Small intestine (tissue), 7 donors: ENCODE measurements at regions not wholly inside any gene's neighbourhood (a gene's known extent, or its start where the extent isn't known, plus 50 kb on each side); places are given as distances from the start of the nearest gene placed in this dataset.

Experiments
- DNase-seq, 2 donors: peaks; one replicate each; pipeline versions ENCODE4 v3.0.0 to v3.0.0-alpha.2; 2013
- FAIRE-seq: peaks from 2 replicates; lab custom pipeline; 2012; peaks lifted over from hg19 to GRCh38; lab: Jason Lieb, UNC
- H3K27ac ChIP-seq, 3 donors: one replicate each; pipeline ENCODE4 v1.5.1; 2013; ENCODE audit warnings: low read length in 2 of 3, mild to moderate bottlenecking in 2 of 3, control low read depth in 1 of 3, inconsistent platforms in 1 of 3, low read depth in 1 of 3, moderate library complexity in 1 of 3
- H3K27me3 ChIP-seq, 3 donors: one replicate each; pipeline ENCODE4 v1.6.1; 2013; ENCODE audit warnings: low read length in 3 of 3, inconsistent platforms in 1 of 3; ENCODE audit not compliant: control insufficient read depth in 3 of 3, insufficient read depth in 3 of 3
- H3K36me3 ChIP-seq, 3 donors: one replicate each; pipeline ENCODE4 v1.6.1; 2013; ENCODE audit warnings: low read length in 3 of 3, inconsistent platforms in 1 of 3, low read depth in 1 of 3, mild to moderate bottlenecking in 1 of 3, moderate library complexity in 1 of 3; ENCODE audit not compliant: control insufficient read depth in 3 of 3, insufficient read depth in 2 of 3
- H3K4me1 ChIP-seq, 3 donors: one replicate each; pipeline ENCODE4 v1.6.1; 2013; ENCODE audit warnings: low read length in 2 of 3, inconsistent platforms in 1 of 3, low read depth in 1 of 3, mild to moderate bottlenecking in 1 of 3, moderate library complexity in 1 of 3; ENCODE audit not compliant: control insufficient read depth in 3 of 3, insufficient read depth in 2 of 3
- H3K4me3 ChIP-seq, 3 donors: one replicate each; pipeline ENCODE4 v1.5.1; 2013; ENCODE audit warnings: low read length in 3 of 3, control low read depth in 1 of 3, inconsistent platforms in 1 of 3, low read depth in 1 of 3, mild to moderate bottlenecking in 1 of 3, moderate library complexity in 1 of 3
- H3K9me3 ChIP-seq, 2 donors: one replicate each; pipeline ENCODE4 v1.6.1; 2013; ENCODE audit warnings: low read depth in 1 of 2, low read length in 1 of 2; ENCODE audit not compliant: control insufficient read depth in 2 of 2, insufficient read depth in 1 of 2
- WGBS, 3 donors: extraction: QIAGEN DNeasy Blood & Tissue Kit; methylation state at CpG; one replicate each; pipeline ENCODE4 v1.1.7; 2013; 5-methylcytosine and 5-hydroxymethylcytosine counted together
- donor health status: healthy with polysubstance abuse.
- donor health status: control.
- donor health status: control.
- donor health status: Bipolar disorder and iron deficiency.
- donor health status: healthy.

GRCh38 chr12:105935106-105935505, 203.6 kb downstream of the NUAK1 start:
- Histone ChIP-seq H3K36me3 (no peaks in the 10 kb centered on the region), H3K27me3 (peaks cover 0 to 3% (median 2%) of the 10 kb centered on the region in 3 donors), H3K9me3 (no peaks in the 10 kb centered on the region), H3K27ac (no peak overlapping the region), H3K4me3 (no peak overlapping the region), H3K4me1 (no peaks in the 10 kb centered on the region)
- no peak for FAIRE-seq
- 71 to 79% (median 71%) methylated on average over 6 of the region's 6 CpGs for WGBS, 3 donors
- no peak for DNase-seq

GRCh38 chr12:105935981-105936380, 202.8 kb downstream of the NUAK1 start:
- no peak for DNase-seq
- H3K9me3 ChIP-seq: no peaks in the 10 kb centered on the region
- H3K27me3 ChIP-seq: peaks cover 0 to 6% (median 0%) of the 10 kb centered on the region in 3 donors
- H3K36me3 ChIP-seq: no peaks in the 10 kb centered on the region
- 70 to 77% (median 75%) methylated on average over 3 of the region's 3 CpGs for WGBS, 3 donors
- H3K4me1 ChIP-seq: no peaks in the 10 kb centered on the region
- no peak overlapping the region for H3K27ac ChIP-seq
- FAIRE-seq: no peak
- H3K4me3 ChIP-seq: no peak overlapping the region

DNA sequence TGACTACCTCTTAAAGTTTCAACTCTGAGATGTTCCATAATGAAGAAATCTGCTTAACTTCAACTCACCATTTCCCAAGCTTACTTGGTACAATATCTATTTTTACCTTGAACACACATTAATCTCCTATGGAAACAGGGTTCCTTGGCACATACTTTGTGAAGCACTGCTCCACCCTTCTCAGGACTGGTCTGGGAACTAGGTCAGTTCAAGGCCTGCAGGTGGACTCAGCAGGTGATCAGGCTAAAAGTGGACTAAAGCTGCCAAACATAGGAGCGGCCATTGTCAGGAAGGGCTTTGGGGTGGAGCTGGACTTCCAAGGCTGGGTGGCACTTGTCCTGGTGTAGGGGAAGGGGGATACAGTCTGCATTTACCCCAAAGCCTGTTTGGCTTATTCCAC, 202.3 kb downstream of the NUAK1 start:
- Histone ChIP-seq H3K9me3 (no peaks in the 10 kb centered on the region), H3K36me3 (no peaks in the 10 kb centered on the region), H3K4me3 (no peak overlapping the region), H3K27ac (no peak overlapping the region), H3K4me1 (no peaks in the 10 kb centered on the region), H3K27me3 (peaks cover 0 to 6% (median 0%) of the 10 kb centered on the region in 3 donors)
- WGBS, 3 donors: 77 to 90% (median 80%) methylated on average over 1 of the region's 1 CpG
- FAIRE-seq (no peak), DNase-seq (no peak)

DNA sequence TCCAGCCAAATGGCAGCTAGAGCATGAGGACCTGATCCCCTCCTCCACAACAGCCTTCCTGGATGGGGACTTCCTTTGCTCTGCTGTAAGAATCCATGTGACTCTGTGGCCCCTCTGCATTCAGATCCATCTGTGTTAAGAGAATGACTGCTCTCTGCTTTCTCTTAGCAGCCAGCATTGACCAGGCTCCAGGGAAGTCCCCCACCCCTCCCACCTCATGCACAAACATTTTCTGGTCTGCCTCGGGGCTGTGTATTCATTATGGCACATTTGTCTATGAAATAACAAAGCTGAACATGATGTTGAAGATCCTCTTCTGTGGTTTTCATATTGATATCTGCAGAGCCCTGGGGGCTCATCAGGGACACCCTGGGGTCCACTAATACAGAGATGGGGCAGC, 201.7 kb downstream of the NUAK1 start:
- Histone ChIP-seq H3K27me3 (peaks cover 0 to 6% (median 0%) of the 10 kb centered on the region in 3 donors), H3K9me3 (no peaks in the 10 kb centered on the region), H3K4me1 (no peaks in the 10 kb centered on the region), H3K27ac (no peak overlapping the region), H3K4me3 (no peak overlapping the region), H3K36me3 (no peaks in the 10 kb centered on the region)
- DNase-seq (no peak), FAIRE-seq (no peak)
- 46 to 64% (median 59%) methylated on average over 1 of the region's 1 CpG for WGBS, 3 donors

- FAIRE-seq: no peak
- no peaks in the 10 kb centered on the region for H3K36me3 ChIP-seq
- 65 to 88% (median 76%) methylated on average over 3 of the region's 3 CpGs for WGBS, 3 donors
Measured at GRCh38 chr12:105939181-105939721, 199.5 kb downstream of the NUAK1 start.

DNA sequence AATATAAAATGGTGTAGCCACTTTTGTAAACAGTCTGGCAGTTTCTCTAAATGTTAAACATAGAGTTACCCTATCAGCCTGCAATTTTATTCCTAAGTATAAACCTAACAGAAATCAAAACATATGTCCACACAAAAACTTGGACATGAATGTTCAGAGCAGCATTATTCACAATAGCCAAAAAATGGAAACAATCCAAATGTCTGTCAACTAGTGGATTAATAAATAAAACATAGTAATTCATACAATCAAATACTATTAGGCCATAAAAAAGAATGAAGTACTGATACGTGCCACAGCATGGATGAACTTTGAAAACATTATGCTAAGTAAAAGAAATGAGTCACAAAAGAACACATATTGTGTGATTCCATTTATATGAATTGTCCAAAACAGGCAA, 196.5 kb downstream of the NUAK1 start:
- WGBS, 3 donors: 19 to 39% (median 32%) methylated on average over 1 of the region's 1 CpG
- no peaks in the 10 kb centered on the region for H3K9me3 ChIP-seq
- DNase-seq: no peak
- no peaks in the 10 kb centered on the region for H3K36me3 ChIP-seq
- FAIRE-seq: no peak
- no peak overlapping the region for H3K4me3 ChIP-seq
- H3K27me3 ChIP-seq: peaks cover 0 to 4% (median 0%) of the 10 kb centered on the region in 3 donors
- H3K27ac ChIP-seq: no peak overlapping the region
- H3K4me1 ChIP-seq: no peaks in the 10 kb centered on the region

More at GRCh38 chr12:105939181-105939721, 199.5 kb downstream of the NUAK1 start:
- Histone ChIP-seq H3K9me3 (no peaks in the 10 kb centered on the region), H3K4me3 (no peak overlapping the region), H3K4me1 (no peaks in the 10 kb centered on the region), H3K27ac (no peak overlapping the region), H3K27me3 (peaks cover 0 to 4% (median 0%) of the 10 kb centered on the region in 3 donors)
- no peak for DNase-seq

DNA sequence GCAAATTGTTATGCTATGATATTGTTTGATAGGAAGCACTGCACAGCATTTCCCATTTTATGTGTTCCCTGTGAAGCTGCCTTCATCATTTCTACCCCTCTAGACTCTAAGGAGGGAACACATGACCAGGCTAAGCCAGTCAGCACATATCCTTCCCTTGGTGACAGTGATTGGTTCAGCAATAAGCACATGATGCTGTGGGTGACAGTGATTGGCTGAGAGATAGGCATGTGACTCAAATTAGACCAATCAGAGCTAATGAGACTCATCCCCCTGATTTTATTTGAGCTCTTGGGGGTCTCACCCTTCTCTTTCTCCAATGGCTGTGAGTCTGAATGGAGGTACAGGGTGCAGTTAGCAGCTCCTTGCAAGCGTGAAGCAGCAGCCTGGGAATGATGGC, 195.2 kb downstream of the NUAK1 start:
- peaks cover 0 to 4% (median 0%) of the 10 kb centered on the region in 3 donors for H3K27me3 ChIP-seq
- DNase-seq (no peak), FAIRE-seq (no peak)
- H3K4me3 ChIP-seq: no peak overlapping the region
- no peaks in the 10 kb centered on the region for H3K4me1 ChIP-seq
- H3K27ac ChIP-seq: no peak overlapping the region
- H3K36me3 ChIP-seq: no peaks in the 10 kb centered on the region
- WGBS, 3 donors: 85 to 100% (median 94%) methylated on average over 1 of the region's 1 CpG
- H3K9me3 ChIP-seq: no peaks in the 10 kb centered on the region

GRCh38 chr12:105944628-105945027, 194.1 kb downstream of the NUAK1 start:
- Histone ChIP-seq H3K36me3 (no peaks in the 10 kb centered on the region), H3K27me3 (peaks cover 0 to 4% (median 0%) of the 10 kb centered on the region in 3 donors), H3K27ac (no peak overlapping the region), H3K9me3 (peaks cover 0 to 3% of the 10 kb centered on the region in 2 donors), H3K4me1 (no peaks in the 10 kb centered on the region), H3K4me3 (no peak overlapping the region)
- FAIRE-seq: no peak
- WGBS, 3 donors: 15 to 67% (median 35%) methylated on average over 1 of the region's 1 CpG
- no peak for DNase-seq

DNA sequence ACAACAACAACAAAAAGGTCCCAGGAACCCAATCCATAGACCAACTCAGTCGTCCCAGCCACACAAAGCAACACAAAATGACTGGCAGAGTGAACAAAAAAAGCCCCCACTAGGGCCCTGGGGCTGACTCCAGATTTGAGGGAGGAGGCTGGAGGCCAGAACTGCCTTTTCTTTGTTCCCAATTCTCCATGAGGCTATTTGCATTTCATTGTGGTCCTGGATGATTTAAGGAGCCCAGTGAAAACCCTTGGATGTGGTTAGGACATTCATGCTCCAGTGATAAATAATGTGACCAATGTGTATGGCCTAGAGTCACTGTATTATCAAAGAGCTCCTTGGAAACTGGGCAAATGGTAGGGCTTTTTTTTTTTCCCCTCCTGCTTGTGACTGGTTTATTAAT, 192.9 kb downstream of the NUAK1 start:
- WGBS, 3 donors: 18 to 62% (median 44%) methylated on average over 1 of the region's 1 CpG
- FAIRE-seq: no peak
- H3K36me3 ChIP-seq: no peaks in the 10 kb centered on the region
- peaks cover 0 to under 1% (median 0%) of the 10 kb centered on the region in 3 donors for H3K27me3 ChIP-seq
- peaks cover 0 to 3% of the 10 kb centered on the region in 2 donors for H3K9me3 ChIP-seq
- no peak for DNase-seq
- no peak overlapping the region for H3K4me3 ChIP-seq
- no peak overlapping the region for H3K27ac ChIP-seq
- H3K4me1 ChIP-seq: no peaks in the 10 kb centered on the region
